ENCODE measurements at regions not wholly inside any gene's neighbourhood (a gene's known extent, or its start where the extent isn't known, plus 50 kb on each side); places are given as distances from the start of the nearest gene placed in this dataset.

DNA sequence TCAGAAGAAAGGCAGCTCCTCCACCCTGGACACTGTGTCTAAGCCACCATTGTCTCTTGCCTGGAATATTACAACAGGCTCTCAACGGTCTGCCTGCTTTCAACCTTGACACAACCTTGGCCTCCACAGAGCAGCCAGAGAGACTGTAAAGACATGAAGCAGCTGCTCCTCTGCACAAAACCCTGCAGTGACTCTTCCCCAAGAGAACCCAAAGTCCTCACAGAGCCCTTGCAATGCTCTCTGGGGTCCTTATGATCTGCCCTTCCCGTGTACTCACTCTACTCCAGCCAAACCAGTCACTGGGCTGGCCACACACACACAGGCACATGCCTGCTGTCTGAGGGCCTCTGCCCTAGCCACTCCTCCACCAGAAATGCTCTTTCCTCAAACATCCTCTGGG lies 75.9 kb upstream of the CPEB2 start:
- TF ChIP-seq, protein P1, sequence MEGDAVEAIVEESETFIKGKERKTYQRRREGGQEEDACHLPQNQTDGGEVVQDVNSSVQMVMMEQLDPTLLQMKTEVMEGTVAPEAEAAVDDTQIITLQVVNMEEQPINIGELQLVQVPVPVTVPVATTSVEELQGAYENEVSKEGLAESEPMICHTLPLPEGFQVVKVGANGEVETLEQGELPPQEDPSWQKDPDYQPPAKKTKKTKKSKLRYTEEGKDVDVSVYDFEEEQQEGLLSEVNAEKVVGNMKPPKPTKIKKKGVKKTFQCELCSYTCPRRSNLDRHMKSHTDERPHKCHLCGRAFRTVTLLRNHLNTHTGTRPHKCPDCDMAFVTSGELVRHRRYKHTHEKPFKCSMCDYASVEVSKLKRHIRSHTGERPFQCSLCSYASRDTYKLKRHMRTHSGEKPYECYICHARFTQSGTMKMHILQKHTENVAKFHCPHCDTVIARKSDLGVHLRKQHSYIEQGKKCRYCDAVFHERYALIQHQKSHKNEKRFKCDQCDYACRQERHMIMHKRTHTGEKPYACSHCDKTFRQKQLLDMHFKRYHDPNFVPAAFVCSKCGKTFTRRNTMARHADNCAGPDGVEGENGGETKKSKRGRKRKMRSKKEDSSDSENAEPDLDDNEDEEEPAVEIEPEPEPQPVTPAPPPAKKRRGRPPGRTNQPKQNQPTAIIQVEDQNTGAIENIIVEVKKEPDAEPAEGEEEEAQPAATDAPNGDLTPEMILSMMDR (tag by site-specific recombination; IDR thresholded peaks at IDR 0.05), result no peak
- TF ChIP-seq ZBTB1 (tag by site-specific recombination; IDR thresholded peaks at IDR 0.05), result no peak

Data from HEK293 (cell line).